ENCODE measurements at regions not wholly inside any gene's neighbourhood (a gene's known extent, or its start where the extent isn't known, plus 50 kb on each side); places are given as distances from the start of the nearest gene placed in this dataset.
"Not testable (repeated sequence)": the region's sequence is repeated elsewhere in the genome, so short reads cannot be mapped to it uniquely, and the experiment has no call there.

- in situ Hi-C loops (cut with HindIII; ENCODE audit: low pct_ligation_motif_present, low pct_unique_long_range_greater_than_20kb, low sequenced_read_pairs); DNase-seq: not testable (repeated sequence)
Measured at GRCh38 chr16:70014915-70015314, 63.8 kb downstream of the CLEC18A start.

- in situ Hi-C loops (cut with HindIII; ENCODE audit: low pct_ligation_motif_present, low pct_unique_long_range_greater_than_20kb, low sequenced_read_pairs); DNase-seq: not testable (repeated sequence)
Measured at GRCh38 chr16:70016751-70017150, 65.6 kb downstream of the CLEC18A start.

GRCh38 chr16:70018254-70018653, 67.1 kb downstream of the CLEC18A start:
- peak; percentile 45 for DNase-seq
- in situ Hi-C loops (cut with HindIII; ENCODE audit: low pct_ligation_motif_present, low pct_unique_long_range_greater_than_20kb, low sequenced_read_pairs), result no loop called here

GRCh38 chr16:70023207-70023606, 72.1 kb downstream of the CLEC18A start:
- DNase-seq; in situ Hi-C loops (cut with HindIII; ENCODE audit: low pct_ligation_motif_present, low pct_unique_long_range_greater_than_20kb, low sequenced_read_pairs): not testable (repeated sequence)

- in situ Hi-C loops (cut with HindIII; ENCODE audit: low pct_ligation_motif_present, low pct_unique_long_range_greater_than_20kb, low sequenced_read_pairs); DNase-seq: not testable (repeated sequence)
Measured at GRCh38 chr16:70023956-70024355, 72.8 kb downstream of the CLEC18A start.

- in situ Hi-C loops (cut with HindIII; ENCODE audit: low pct_ligation_motif_present, low pct_unique_long_range_greater_than_20kb, low sequenced_read_pairs); DNase-seq: not testable (repeated sequence)
Measured at GRCh38 chr16:70026165-70026854, 75.2 kb downstream of the CLEC18A start.

- in situ Hi-C loops (cut with HindIII; ENCODE audit: low pct_ligation_motif_present, low pct_unique_long_range_greater_than_20kb, low sequenced_read_pairs); DNase-seq: not testable (repeated sequence)
Measured at GRCh38 chr16:70032906-70033305, 81.2 kb upstream of the PDPR start.

- in situ Hi-C loops (cut with HindIII; ENCODE audit: low pct_ligation_motif_present, low pct_unique_long_range_greater_than_20kb, low sequenced_read_pairs); DNase-seq: not testable (repeated sequence)
Measured at GRCh38 chr16:70037913-70038312, 76.2 kb upstream of the PDPR start.

- DNase-seq; in situ Hi-C loops (cut with HindIII; ENCODE audit: low pct_ligation_motif_present, low pct_unique_long_range_greater_than_20kb, low sequenced_read_pairs): not testable (repeated sequence)
Measured at GRCh38 chr16:70040554-70040953, 73.6 kb upstream of the PDPR start.

GRCh38 chr16:70043538-70044067, 70.5 kb upstream of the PDPR start:
- DNase-seq; in situ Hi-C loops (cut with HindIII; ENCODE audit: low pct_ligation_motif_present, low pct_unique_long_range_greater_than_20kb, low sequenced_read_pairs): not testable (repeated sequence)

GRCh38 chr16:70046560-70046959, 67.6 kb upstream of the PDPR start:
- in situ Hi-C loops (cut with HindIII; ENCODE audit: low pct_ligation_motif_present, low pct_unique_long_range_greater_than_20kb, low sequenced_read_pairs); DNase-seq: not testable (repeated sequence)

GRCh38 chr16:70048083-70048482, 66.0 kb upstream of the PDPR start:
- DNase-seq; in situ Hi-C loops (cut with HindIII; ENCODE audit: low pct_ligation_motif_present, low pct_unique_long_range_greater_than_20kb, low sequenced_read_pairs): not testable (repeated sequence)

GRCh38 chr16:70058056-70058455, 56.1 kb upstream of the PDPR start:
- DNase-seq; in situ Hi-C loops (cut with HindIII; ENCODE audit: low pct_ligation_motif_present, low pct_unique_long_range_greater_than_20kb, low sequenced_read_pairs): not testable (repeated sequence)

GRCh38 chr16:70059429-70059828, 54.7 kb upstream of the PDPR start:
- DNase-seq; in situ Hi-C loops (cut with HindIII; ENCODE audit: low pct_ligation_motif_present, low pct_unique_long_range_greater_than_20kb, low sequenced_read_pairs): not testable (repeated sequence)

GRCh38 chr16:70060521-70061027, 53.6 kb upstream of the PDPR start:
- DNase-seq; in situ Hi-C loops (cut with HindIII; ENCODE audit: low pct_ligation_motif_present, low pct_unique_long_range_greater_than_20kb, low sequenced_read_pairs): not testable (repeated sequence)

- in situ Hi-C loops (cut with HindIII; ENCODE audit: low pct_ligation_motif_present, low pct_unique_long_range_greater_than_20kb, low sequenced_read_pairs); DNase-seq: not testable (repeated sequence)
Measured at GRCh38 chr16:70061671-70062218, 52.4 kb upstream of the PDPR start.

- DNase-seq; in situ Hi-C loops (cut with HindIII; ENCODE audit: low pct_ligation_motif_present, low pct_unique_long_range_greater_than_20kb, low sequenced_read_pairs): not testable (repeated sequence)
Measured at GRCh38 chr16:70062947-70063346, 51.2 kb upstream of the PDPR start.
